ENCODE measurements at regions not wholly inside any gene's neighbourhood (a gene's known extent, or its start where the extent isn't known, plus 50 kb on each side); places are given as distances from the start of the nearest gene placed in this dataset.
"Not testable (repeated sequence)": the region's sequence is repeated elsewhere in the genome, so short reads cannot be mapped to it uniquely, and the experiment has no call there.

GRCh38 chr2:95765925-95766910 lies 174.4 kb downstream of the TRIM43 start:
- not testable (repeated sequence) for H3K4me3 ChIP-seq (ENCODE audit: low read length); H3K4me1 ChIP-seq (ENCODE audit: control insufficient read depth, insufficient read depth, low read length); DNase-seq; H3K36me3 ChIP-seq (ENCODE audit: control insufficient read depth, insufficient read depth, low read length); H3K27me3 ChIP-seq (ENCODE audit: control insufficient read depth, insufficient read depth, low read length); H3K9me3 ChIP-seq (ENCODE audit: control insufficient read depth, low read depth, low read length); H3K27ac ChIP-seq (ENCODE audit: low read length)
- 100% methylated on average over 1 of the region's 11 CpGs for WGBS (ENCODE audit: insufficient coverage, low lambda C conversion rate)

GRCh38 chr2:95767531-95767930 lies 175.7 kb downstream of the TRIM43 start:
- not testable (repeated sequence) for H3K4me1 ChIP-seq (ENCODE audit: control insufficient read depth, insufficient read depth, low read length); H3K9me3 ChIP-seq (ENCODE audit: control insufficient read depth, low read depth, low read length); H3K27ac ChIP-seq (ENCODE audit: low read length); H3K4me3 ChIP-seq (ENCODE audit: low read length); DNase-seq; H3K27me3 ChIP-seq (ENCODE audit: control insufficient read depth, insufficient read depth, low read length); H3K36me3 ChIP-seq (ENCODE audit: control insufficient read depth, insufficient read depth, low read length)
- WGBS (ENCODE audit: insufficient coverage, low lambda C conversion rate): no CpG with 5 or more reads among the region's 4 CpGs

- WGBS (ENCODE audit: insufficient coverage, low lambda C conversion rate): no CpG with 5 or more reads among the region's 3 CpGs
- H3K4me1 ChIP-seq (ENCODE audit: control insufficient read depth, insufficient read depth, low read length); DNase-seq; H3K4me3 ChIP-seq (ENCODE audit: low read length); H3K27me3 ChIP-seq (ENCODE audit: control insufficient read depth, insufficient read depth, low read length); H3K36me3 ChIP-seq (ENCODE audit: control insufficient read depth, insufficient read depth, low read length); H3K9me3 ChIP-seq (ENCODE audit: control insufficient read depth, low read depth, low read length); H3K27ac ChIP-seq (ENCODE audit: low read length): not testable (repeated sequence)
These were observed 176.1 kb downstream of the TRIM43 start for GRCh38 chr2:95767950-95768349.

- H3K27me3 ChIP-seq (ENCODE audit: control insufficient read depth, insufficient read depth, low read length); H3K4me3 ChIP-seq (ENCODE audit: low read length); H3K36me3 ChIP-seq (ENCODE audit: control insufficient read depth, insufficient read depth, low read length); H3K27ac ChIP-seq (ENCODE audit: low read length); H3K4me1 ChIP-seq (ENCODE audit: control insufficient read depth, insufficient read depth, low read length); H3K9me3 ChIP-seq (ENCODE audit: control insufficient read depth, low read depth, low read length); DNase-seq: not testable (repeated sequence)
- no CpG with 5 or more reads among the region's 1 CpG for WGBS (ENCODE audit: insufficient coverage, low lambda C conversion rate)
These were observed 177.5 kb downstream of the TRIM43 start for GRCh38 chr2:95769256-95769655.

- H3K27me3 ChIP-seq (ENCODE audit: control insufficient read depth, insufficient read depth, low read length); H3K27ac ChIP-seq (ENCODE audit: low read length); H3K4me1 ChIP-seq (ENCODE audit: control insufficient read depth, insufficient read depth, low read length); H3K36me3 ChIP-seq (ENCODE audit: control insufficient read depth, insufficient read depth, low read length); H3K4me3 ChIP-seq (ENCODE audit: low read length); H3K9me3 ChIP-seq (ENCODE audit: control insufficient read depth, low read depth, low read length); DNase-seq: not testable (repeated sequence)
- WGBS (ENCODE audit: insufficient coverage, low lambda C conversion rate): no CpG with 5 or more reads among the region's 9 CpGs
These were observed 178.9 kb downstream of the TRIM43 start for GRCh38 chr2:95770726-95771125.

GRCh38 chr2:95774322-95775192 lies 182.8 kb downstream of the TRIM43 start:
- no CpG with 5 or more reads among the region's 11 CpGs for WGBS (ENCODE audit: insufficient coverage, low lambda C conversion rate)
- H3K27ac ChIP-seq (ENCODE audit: low read length); H3K36me3 ChIP-seq (ENCODE audit: control insufficient read depth, insufficient read depth, low read length); H3K9me3 ChIP-seq (ENCODE audit: control insufficient read depth, low read depth, low read length); H3K4me3 ChIP-seq (ENCODE audit: low read length); DNase-seq; H3K4me1 ChIP-seq (ENCODE audit: control insufficient read depth, insufficient read depth, low read length); H3K27me3 ChIP-seq (ENCODE audit: control insufficient read depth, insufficient read depth, low read length): not testable (repeated sequence)

- H3K4me1 ChIP-seq (ENCODE audit: control insufficient read depth, insufficient read depth, low read length); H3K4me3 ChIP-seq (ENCODE audit: low read length); H3K27ac ChIP-seq (ENCODE audit: low read length); H3K27me3 ChIP-seq (ENCODE audit: control insufficient read depth, insufficient read depth, low read length); H3K9me3 ChIP-seq (ENCODE audit: control insufficient read depth, low read depth, low read length); DNase-seq; H3K36me3 ChIP-seq (ENCODE audit: control insufficient read depth, insufficient read depth, low read length): not testable (repeated sequence)
- no CpG with 5 or more reads among the region's 9 CpGs for WGBS (ENCODE audit: insufficient coverage, low lambda C conversion rate)
These were observed 183.4 kb downstream of the TRIM43 start for GRCh38 chr2:95775193-95775531.

Data from large intestine (tissue), 3 donors.